SHP77 treated with DMSO at 0.1 percent for 48 hours (cell line): ENCODE measurements at regions not wholly inside any gene's neighbourhood (a gene's known extent, or its start where the extent isn't known, plus 50 kb on each side); places are given as distances from the start of the nearest gene placed in this dataset.
"Not testable (repeated sequence)": the region's sequence is repeated elsewhere in the genome, so short reads cannot be mapped to it uniquely, and the experiment has no call there.

Experiments used
- DNase-seq: peaks from one replicate; lab custom pipeline; 2025; lab: John Stamatoyannopoulos, UW

DNA sequence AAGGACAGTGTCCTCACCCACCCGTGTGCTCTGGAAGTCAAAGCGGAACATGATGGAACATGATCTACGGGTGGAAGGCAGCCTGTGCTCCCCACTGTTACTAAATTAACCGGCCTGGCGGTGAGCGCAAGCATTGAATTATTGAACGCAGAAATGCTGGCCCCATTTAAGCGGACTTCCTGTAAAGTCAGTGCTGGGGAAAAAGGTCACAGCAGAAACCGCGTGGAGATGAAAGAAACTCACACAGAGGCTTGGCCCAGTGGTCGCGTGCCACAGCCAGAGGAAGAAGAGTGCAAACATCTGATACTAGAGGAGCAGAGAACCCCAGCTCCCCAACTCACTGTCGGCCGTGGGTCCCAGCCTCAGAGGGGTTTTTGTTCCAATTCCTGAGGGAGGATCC is 321.2 kb downstream of the ADGRD1 start:
- DNase-seq = no peak

DNA sequence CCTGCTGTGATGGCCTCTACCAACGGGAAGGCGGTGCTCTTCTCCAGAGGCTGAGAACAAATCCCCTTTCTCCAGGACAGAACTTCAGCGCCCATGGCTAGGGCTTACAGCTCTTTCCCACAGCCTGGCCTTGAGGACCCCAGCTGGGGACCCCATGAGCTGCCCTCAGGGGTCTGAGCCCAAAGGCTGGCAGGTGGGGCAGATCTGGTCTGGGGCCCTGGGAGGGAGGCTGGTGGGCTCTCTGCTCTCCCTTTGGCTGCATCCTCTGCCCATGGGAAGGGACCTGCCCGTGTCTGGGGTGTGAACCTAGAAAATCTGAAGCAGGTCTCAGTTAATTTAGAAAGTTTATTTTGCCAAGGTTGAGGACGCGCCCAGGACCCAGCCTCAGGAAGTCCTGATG is 322.1 kb downstream of the ADGRD1 start:
- no peak for DNase-seq

DNA sequence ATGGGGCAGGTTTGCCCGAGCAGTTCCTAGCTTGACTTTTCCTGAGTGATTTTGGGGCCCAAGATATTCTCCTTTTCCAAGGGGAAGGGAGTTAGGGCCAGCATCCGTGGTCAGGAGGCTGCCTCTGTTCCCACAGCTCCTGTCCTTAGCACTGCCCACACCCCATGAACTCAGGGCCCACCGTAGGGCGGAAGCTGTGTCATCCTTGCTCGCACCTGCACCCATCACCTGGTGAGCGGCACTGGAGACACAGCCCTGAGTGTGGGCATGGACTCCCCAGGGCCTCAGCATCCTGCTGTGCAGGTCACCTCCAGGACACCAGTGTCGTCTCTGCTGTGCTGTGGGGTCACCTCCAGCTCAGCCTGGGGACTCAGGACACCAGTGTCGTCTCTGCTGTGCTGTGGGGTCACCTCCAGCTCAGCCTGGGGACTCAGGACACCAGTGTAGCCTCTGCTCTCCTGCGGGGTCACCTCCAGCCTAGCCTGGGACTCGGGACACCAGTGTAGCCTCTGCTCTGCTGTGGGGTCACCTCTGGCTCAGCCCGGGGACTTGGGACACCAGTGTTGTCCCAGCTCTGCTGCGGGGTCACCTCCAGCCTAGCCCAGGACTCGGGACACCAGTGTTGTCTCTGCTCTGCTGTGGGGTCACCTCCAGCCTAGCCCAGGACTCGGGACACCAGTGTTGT is 322.9 kb downstream of the ADGRD1 start:
- DNase-seq = no peak

DNA sequence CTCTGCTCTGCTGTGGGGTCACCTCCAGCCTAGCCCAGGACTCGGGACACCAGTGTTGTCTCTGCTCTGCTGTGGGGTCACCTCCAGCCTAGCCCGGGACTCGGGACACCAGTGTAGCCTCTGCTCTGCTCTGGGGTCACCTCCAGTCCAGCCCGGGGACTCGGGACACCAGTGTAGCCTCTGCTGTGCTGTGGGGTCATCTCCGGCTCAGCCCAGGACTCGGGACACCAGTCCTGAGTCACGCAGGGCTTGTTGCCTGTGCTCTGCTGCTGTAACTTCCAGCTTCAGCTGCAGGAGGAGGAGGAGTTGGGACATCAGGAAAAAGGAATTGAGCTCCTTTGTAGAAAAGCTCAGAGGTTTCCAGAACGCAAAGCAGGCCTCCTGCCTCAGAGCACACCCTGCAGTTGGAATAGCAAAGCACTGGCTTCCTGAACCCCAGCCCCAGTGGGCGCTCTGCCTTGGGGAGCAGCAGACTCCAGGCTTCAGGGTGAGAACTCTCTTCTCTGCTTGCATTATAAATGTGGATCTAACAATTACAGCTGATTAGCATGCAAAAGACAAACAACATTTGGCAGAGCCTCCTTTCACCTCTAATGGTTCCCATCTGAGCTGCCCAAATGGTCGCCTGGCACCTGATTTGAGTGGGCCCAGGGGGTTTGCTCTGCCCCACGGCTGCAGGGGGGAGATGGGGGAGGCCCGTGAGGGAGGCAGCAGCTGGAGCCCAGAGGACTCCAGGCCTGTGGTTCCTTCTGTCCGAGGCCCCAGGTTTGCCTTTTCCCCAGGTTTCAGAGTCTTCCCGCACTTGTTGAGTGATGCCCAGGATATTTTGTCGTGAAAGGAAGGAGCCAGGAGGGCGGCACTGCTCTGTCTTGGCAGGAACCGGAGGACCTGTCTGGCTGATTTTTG is 323.7 kb downstream of the ADGRD1 start:
- DNase-seq = not testable (repeated sequence)

DNA sequence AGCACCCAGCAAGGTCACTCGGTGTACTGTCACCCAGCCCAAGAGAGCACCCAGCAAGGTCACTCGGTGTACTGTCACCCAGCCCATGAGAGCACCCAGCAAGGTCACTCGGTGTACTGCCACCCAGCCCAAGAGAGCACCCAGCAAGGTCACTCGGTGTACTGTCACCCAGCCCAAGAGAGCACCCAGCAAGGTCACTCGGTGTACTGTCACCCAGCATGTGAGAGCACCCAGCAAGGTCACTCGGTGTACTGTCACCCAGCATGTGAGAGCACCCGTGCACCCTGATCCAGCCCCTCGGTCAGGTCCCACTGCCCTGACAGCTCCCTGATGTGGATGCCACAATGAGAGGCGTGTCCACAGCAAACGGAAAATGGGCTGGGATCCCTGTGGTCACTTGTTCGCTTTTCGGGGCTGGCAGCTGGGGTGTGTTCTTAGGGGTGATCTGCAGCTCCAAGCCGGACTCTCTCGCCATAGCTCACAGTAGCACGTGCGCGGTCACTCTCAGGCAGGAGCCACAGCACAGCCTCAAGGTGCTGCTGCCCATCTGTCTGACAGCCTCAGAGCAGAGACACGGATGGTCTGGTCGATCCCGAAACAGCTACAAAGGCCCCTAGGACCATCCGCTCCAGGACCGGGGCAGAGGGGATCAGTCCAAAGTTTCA is 324.9 kb downstream of the ADGRD1 start:
- DNase-seq = not testable (repeated sequence)

DNA sequence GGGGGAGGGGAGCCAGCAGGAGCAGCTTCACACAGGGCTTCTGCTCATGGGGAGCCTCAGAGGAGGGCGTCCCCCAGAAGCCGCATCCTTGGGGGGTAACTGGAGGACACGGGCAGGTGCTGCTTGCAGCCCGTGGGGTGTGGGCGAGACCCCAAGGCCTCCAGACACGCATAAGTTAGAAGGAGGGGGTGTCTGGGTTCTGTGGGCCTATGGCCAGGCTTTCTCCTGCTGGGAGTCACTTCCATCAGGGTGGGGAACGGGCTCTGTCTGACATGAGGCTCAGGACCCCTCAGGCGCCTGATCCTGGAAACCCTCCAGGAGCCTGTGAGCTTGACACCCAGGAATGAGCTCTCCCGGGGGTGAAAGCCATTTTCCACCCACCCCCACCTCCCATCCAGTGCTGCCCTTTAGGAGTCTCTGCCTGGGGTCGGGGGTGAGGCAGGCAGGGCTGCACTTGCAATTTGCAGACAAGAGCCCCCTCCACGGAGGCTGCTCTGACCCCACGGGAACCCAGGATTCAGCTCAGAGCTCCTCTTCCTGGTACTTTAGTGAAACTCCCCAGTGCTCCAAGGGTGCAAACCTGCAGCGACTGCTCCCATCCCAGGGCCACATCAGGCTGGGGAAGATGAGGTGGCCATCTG is 325.7 kb downstream of the ADGRD1 start:
- DNase-seq = no peak

DNA sequence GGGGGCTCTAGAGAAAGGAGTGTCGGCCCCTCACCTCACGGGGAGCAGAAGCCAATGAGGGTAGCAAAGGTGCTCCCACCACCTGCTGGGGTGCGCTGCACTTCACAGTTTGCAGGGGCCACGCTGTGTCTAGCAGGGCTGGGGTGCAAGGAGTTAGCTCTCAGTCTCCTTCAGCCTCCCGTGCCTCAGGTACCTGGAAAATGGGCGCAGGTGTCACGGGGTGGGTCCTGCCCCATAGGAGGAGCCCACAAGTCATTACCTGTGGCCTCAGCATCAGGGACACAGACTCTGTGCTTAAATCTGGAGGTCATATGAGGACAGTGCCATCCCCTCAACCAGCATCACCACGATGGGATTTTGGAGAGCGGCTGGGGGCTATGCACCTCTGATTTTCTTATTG is 326.7 kb downstream of the ADGRD1 start:
- no peak for DNase-seq

DNA sequence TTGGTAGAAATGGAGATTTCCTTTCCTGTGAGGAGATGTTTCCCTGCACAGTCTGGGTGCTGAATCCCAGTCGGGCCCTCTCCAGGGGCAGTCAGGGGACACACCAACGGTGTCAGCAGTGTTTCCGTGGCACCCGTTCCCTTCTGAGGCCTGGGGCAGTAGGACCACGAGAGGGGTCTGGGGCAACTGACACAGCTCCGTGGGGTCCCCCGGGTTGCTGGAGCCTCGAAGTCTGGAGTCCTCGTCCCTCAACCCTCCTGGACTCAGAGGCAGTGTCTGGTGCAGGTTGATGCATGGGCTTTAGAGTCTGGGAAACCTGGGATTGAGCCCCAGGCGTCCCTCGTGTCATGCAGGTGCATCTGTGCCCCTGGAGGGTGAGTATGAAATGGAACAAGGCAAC is 327.3 kb downstream of the ADGRD1 start:
- no peak for DNase-seq

DNA sequence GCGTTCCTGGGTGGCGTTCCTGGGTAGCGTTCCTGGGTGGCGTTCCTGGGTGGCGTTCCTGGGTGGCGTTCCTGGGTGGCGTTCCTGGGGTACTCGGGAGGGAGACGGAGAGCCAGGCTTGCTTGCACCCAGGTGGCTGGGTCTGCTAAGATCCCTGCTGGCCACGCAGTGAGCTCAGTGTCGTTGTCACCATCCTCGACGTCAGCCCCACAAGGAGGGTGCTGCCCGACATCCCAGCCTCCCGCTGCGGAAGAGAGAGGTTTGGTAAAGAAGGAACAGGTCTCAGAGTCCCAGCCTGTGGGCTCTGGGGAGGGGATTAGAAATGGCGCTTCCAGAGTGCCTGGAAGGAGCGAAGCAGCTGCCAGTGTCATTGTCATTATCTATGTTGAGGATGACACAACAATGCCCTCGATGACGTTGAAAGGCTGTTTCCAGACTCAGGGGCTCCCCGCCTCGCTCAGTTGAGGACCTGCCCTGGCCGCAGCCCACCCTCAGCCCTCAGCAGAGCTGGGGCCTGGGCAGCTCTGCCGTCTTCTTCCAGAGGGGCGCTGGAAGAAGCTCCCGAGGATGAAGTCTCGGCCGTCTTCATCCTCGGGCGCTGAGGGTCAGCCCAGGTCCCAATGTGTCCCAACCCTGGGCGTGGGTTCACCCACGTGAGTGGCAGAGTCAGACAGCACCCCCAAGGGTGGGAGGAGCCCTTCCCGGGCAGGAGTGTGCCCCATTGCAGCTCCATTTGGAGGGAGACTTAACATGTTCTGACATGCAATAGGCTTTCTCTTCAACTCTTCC is 328.8 kb downstream of the ADGRD1 start:
- DNase-seq = no peak

DNA sequence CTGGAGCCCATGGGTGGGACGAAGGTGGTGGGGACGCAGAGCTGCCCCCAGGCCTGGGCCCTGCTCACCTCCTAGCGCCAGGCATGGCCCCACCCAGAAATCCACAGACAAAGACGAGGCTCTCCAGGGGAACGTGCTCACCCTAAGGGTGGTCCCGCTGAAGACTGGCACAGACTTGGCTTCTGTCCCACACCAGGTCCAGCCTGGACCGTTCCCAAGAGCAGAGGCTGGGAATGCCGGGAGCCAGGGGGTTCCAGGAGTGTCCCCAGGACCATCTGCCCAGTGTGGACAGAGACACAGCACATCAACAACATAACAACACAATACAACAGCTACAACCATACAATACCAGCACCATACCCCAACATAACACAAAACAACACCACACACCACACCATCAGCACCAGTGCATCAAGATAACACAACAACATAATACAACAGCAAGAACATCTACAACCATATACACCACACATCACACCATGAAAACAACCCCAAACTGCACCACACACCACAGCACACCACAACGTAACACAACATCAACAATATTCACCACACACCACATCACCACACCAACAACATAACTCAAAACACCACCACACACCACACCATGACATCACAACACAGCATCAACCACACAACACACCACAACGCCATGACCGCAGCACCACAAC is 329.6 kb downstream of the ADGRD1 start:
- no peak for DNase-seq

DNA sequence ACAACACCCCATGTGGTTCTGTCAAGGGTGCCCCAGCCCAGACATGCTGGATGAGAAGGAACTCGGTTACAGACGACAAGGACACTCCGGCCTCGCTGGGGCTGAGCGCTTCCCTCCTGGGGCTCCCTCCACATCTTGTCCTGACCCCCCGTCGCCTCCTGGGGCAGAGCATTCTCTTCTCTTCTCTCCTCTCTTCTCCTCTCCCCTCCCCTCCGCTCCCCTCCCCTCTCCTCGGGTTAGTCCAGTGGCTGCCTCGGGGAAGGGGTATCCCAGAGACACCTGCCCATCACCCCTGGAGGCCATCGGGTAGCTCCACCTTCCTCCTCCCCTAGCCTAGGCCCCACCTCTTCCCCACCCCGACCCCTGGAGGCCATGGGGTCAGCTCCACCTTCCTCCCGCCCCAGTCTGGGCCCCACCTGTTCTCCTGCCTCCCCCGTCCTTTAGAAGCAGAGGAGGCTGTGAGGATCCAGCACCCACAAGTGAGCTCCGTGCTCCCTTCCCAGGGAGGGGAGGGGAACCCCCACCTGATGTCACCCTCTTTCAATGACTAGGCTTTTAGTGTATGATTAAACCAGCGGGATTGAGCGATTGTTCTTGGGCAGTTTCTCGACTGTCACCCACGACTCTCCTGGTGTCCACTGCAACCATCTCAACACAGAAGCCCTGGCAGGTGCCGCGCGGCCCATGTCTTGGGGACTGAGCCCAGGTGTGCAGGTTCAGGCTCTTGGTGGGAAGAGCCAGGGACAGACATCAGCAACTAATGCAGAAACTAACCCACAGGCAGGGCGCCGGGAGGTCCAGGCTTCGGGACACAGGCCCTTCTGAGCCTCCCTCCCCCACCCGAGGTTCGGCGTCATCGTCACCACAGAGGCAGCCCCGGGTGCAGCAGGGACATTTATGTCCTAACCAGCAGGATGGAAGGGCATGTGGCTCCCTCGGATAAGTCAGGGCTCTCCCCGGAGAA is 330.4 kb downstream of the ADGRD1 start:
- DNase-seq = not testable (repeated sequence)

DNA sequence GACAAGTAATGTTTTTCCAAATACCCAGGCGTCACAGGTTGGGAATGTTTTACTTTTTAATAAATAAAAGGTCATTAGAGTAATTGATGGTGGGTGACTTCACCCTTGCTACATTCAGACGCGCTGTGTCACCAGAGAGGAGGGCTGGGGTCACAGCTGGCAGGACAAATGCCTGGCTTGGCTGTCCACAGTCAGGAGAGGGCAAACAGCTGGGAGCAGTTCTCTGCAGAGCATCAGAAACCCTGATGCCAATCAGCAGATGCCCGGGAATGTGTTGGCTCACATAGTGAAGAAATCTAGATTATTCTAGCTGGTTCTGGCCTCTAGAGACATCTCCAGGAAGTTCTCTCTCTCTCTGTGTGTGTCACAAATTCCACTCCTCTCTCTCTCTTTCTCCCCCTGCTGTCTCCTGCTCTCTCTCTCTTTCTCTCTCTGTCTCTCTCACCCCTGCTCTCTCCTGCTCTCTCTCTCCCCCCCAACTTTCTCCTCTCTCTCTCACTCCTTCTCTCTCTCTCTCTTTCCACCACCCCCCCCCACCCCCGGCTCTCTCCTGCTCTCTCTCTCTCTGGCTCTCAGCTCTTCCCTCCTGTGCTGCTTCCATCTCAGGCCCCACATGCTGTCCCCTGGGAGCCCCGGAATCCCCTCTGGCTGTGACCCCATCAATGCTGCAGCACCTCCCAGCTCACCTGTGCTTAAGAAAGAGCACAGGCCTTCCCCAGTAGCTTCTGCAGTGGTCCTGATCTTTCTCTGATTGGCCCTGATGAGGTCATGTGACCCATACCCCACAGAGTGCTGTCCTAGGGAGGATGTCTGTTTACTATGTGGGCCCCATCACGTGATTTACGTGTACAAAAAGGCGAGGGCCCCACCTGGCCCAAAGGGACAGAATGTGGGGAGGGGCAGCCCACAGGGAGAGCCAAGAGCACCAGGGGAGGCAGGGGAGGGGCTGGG is 331.5 kb downstream of the ADGRD1 start:
- DNase-seq = not testable (repeated sequence)

DNA sequence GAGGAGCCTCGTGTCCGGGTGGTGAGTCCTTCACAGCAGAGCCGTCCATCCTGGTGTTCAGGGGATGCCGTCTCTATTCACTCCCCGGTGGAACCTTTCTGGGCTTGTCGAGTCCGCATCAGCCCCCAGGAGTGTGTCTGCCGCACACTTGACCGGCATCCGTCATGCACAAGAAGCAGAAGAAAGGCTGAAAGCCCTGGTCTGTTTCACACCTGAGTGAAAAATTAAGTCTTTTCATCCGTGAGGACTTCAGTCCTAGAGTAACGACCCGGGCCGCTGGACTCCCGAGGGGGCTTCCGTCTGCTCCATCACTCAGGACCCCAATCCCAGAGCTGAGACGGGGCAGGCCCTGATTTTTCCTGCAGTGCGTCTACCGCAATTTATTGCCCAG is 332.2 kb downstream of the ADGRD1 start:
- not testable (repeated sequence) for DNase-seq

DNA sequence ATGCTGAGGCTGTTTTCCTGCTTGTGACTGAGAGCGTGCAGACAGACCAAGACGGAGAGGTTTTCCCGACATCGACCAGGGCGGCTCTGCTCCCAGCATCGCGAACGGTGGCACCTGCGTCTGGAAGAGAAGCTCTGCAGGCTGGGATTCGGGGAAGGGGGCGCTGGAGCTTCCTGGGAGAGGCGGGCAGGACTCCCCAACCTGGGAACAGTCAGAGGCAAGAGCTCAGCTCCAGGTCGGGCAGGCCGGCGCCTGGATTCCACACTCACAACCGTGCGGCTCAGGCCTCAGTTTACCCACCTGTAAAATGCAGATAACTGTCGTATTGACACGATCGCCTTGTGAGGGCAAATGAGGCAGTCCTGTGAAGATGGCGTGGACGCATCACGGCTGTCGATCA is 332.6 kb downstream of the ADGRD1 start:
- DNase-seq = not testable (repeated sequence)

DNA sequence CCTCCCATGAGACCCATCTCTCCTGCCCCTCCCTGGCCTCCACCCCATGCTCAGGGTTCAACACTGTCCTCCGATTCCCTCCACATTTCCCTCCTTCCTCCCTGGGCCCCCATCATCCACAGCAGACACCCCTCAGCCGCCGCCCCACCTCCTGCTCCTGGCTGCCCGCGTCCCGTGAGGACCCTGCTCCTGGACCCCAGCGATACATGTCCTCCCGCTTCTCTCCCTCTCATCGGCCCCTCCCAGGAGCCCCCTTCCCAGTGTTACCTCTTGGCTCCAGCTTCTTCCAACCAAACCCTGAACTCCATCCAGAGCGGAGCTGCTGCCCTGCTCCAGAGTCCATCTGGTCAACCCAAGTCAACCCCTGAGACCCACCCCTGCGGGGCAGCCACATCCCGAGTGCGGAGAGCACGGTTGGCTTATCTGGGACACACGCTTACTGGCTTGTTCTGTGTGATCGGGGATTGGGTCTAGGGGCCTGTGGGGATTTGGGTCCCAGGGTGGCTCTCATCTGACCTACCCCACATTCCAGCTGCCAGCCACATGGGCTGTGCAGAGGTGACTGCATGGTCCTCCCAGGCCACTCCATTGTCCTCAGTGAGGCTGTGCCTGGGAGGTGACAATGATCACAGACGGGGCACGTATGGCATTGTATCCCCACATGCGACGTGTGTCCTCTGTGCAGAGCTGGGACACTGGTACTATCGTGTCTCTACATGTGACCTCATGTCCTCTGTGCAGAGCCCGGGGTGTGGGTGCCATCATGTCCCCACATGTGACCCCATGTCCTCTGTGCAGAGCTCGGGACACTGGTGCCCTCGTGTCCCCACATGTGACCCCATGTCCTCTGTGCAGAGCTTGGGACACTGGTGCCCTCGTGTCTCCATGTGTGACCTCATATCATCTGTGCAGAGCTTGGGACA is 333.6 kb downstream of the ADGRD1 start:
- no peak for DNase-seq

DNA sequence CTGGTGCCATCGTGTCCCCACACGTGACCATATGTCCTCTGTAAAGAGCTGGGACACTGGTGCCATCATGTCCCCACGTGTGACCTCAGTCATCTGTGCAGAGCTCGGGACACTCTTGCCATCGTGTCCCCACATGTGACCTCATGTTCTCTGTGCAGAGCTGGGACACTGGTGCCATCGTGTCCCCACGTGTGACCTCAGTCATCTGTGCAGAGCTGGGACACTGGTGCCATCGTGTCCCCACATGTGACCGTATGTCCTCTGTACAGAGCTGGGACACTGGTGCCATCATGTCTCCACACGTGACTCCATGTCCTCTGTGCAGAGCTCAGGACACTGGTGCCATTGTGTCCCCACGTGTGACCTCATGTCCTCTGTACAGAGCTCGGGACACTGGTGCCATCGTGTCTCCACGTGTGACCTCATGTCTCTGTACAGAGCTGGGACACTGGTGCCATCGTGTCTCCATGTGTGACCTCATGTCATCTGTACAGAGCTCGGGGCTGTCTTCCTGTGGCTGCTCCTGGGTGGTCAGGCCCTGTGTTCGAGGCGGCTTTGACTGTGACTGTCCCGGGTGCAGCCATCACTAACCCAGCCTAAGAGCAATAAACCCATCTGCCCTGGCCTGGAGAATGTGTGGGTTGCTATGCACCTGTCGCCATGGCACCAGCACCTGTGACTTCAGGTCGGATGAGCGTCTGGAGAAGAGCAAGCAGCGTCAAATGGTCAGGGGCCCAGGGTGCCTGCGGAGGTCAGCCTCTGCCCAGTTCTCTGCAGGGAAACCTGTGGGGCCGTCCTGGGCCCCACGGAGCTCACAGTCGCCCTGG is 334.4 kb downstream of the ADGRD1 start:
- DNase-seq = no peak
